Tibial nerve (tissue), 4 donors: ENCODE measurements at regions not wholly inside any gene's neighbourhood (a gene's known extent, or its start where the extent isn't known, plus 50 kb on each side); places are given as distances from the start of the nearest gene placed in this dataset.

Source experiments
- DNase-seq, 2 donors: peaks; one replicate each; pipeline ENCODE4 v3.0.0-alpha.2; 2019; ENCODE audit warnings: low spot score in 2 of 2
- H3K27ac ChIP-seq, 4 donors: fragments of 200-600 bp; sonication (generic) in 3 of 4; one replicate each; pipeline ENCODE4 v1.5.1; 2017 to 2019; ENCODE audit warnings: mild to moderate bottlenecking in 1 of 4
- H3K27me3 ChIP-seq, 2 donors: fragments of 200-600 bp; sonication (generic) in 1 of 2; one replicate each; pipeline versions ENCODE4 v1.5.1 to v1.6.0; 2017 to 2019
- H3K36me3 ChIP-seq, 3 donors: fragments of 200-600 bp; sonication (generic); one replicate each; pipeline ENCODE4 v1.5.1; 2018 to 2019
- H3K4me1 ChIP-seq, 4 donors: fragments of 200-600 bp; sonication (generic) in 3 of 4; one replicate each; pipeline ENCODE4 v1.5.1; 2017 to 2019
- H3K4me3 ChIP-seq, 4 donors: fragments of 200-600 bp; sonication (generic) in 3 of 4; one replicate each; pipeline ENCODE4 v1.5.1; 2017 to 2019; ENCODE audit warnings: mild to moderate bottlenecking in 1 of 4, moderate library complexity in 1 of 4
- H3K9me3 ChIP-seq, 4 donors: fragments of 200-600 bp; sonication (generic) in 3 of 4; one replicate each; pipeline ENCODE4 v1.5.1; 2017 to 2019
- CTCF ChIP-seq, 5 experiments: fragments of 200-600 bp in 3 of 5; fragments of 450-650 bp in 2 of 5; sonication (generic) in 3 of 5; IDR thresholded peaks; one replicate each; pipeline ENCODE4 v1.5.1; 2016 to 2019; ENCODE audit warnings: antibody characterized with exemption in 5 of 5, mild to moderate bottlenecking in 3 of 5, moderate library complexity in 2 of 5
- EP300 ChIP-seq, 2 donors: sonication (generic); formaldehyde crosslinking; IDR thresholded peaks; one replicate each; pipeline ENCODE4 v1.6.1; 2017; ENCODE audit warnings: antibody characterized with exemption in 2 of 2, mild to moderate bottlenecking in 1 of 2
- POLR2A ChIP-seq, 2 donors: fragments of 450-650 bp; IDR thresholded peaks; one replicate each; pipeline ENCODE4 v1.6.1; 2017; ENCODE audit warnings: antibody characterized with exemption in 2 of 2, mild to moderate bottlenecking in 2 of 2, moderate library complexity in 2 of 2
- WGBS, 2 donors: methylation state at CpG; one replicate each; pipeline ENCODE4 v1.1.5; 2018; 5-methylcytosine and 5-hydroxymethylcytosine counted together

GRCh38 chr12:25806271-25806670 lies 152.2 kb upstream of the RASSF8 start:
- TF ChIP-seq POLR2A (IDR thresholded peaks at IDR 0.05) = no peak
- no peak for TF ChIP-seq CTCF (IDR thresholded peaks at IDR 0.05)
- TF ChIP-seq EP300 (IDR thresholded peaks at IDR 0.05) = no peak
- H3K36me3 ChIP-seq = no peaks in the 10 kb centered on the region
- no peaks in the 10 kb centered on the region for H3K9me3 ChIP-seq
- peaks cover 0 to 12% (median 3%) of the 10 kb centered on the region in 4 donors for H3K4me1 ChIP-seq
- H3K27me3 ChIP-seq = no peaks in the 10 kb centered on the region
- no peak overlapping the region for H3K27ac ChIP-seq
- H3K4me3 ChIP-seq = no peak overlapping the region
- WGBS, 2 donors = 52 to 69% methylated on average over 1 of the region's 1 CpG
- no peak for DNase-seq

- no peaks in the 10 kb centered on the region for H3K9me3 ChIP-seq
- H3K27me3 ChIP-seq = no peaks in the 10 kb centered on the region
- no peaks in the 10 kb centered on the region for H3K36me3 ChIP-seq
- H3K4me1 ChIP-seq = no peaks in the 10 kb centered on the region
- no peak overlapping the region for H3K4me3 ChIP-seq
- no peak for DNase-seq
- no peak overlapping the region for H3K27ac ChIP-seq
- TF ChIP-seq CTCF (IDR thresholded peaks at IDR 0.05) (no peak), EP300 (IDR thresholded peaks at IDR 0.05) (no peak), POLR2A (IDR thresholded peaks at IDR 0.05) (no peak)
These were observed 149.9 kb upstream of the RASSF8 start for GRCh38 chr12:25808604-25809003.

- no peak overlapping the region for H3K27ac ChIP-seq
- DNase-seq = no peak
- TF ChIP-seq CTCF (IDR thresholded peaks at IDR 0.05) (no peak), POLR2A (IDR thresholded peaks at IDR 0.05) (no peak), EP300 (IDR thresholded peaks at IDR 0.05) (no peak)
- no peaks in the 10 kb centered on the region for H3K36me3 ChIP-seq
- H3K4me3 ChIP-seq = no peak overlapping the region
- H3K27me3 ChIP-seq = no peaks in the 10 kb centered on the region
- H3K4me1 ChIP-seq = no peaks in the 10 kb centered on the region
- 92 to 96% methylated on average over 1 of the region's 1 CpG for WGBS, 2 donors
- H3K9me3 ChIP-seq = no peaks in the 10 kb centered on the region
These were observed 147.8 kb upstream of the RASSF8 start for GRCh38 chr12:25810683-25811082.

- no peaks in the 10 kb centered on the region for H3K9me3 ChIP-seq
- TF ChIP-seq POLR2A (IDR thresholded peaks at IDR 0.05) (no peak), CTCF (IDR thresholded peaks at IDR 0.05) (no peak), EP300 (IDR thresholded peaks at IDR 0.05) (no peak)
- no peaks in the 10 kb centered on the region for H3K27me3 ChIP-seq
- WGBS, 2 donors = 55 to 56% methylated on average over 5 of the region's 5 CpGs
- H3K4me1 ChIP-seq = no peaks in the 10 kb centered on the region
- no peak for DNase-seq
- H3K36me3 ChIP-seq = no peaks in the 10 kb centered on the region
- H3K27ac ChIP-seq = no peak overlapping the region
- no peak overlapping the region for H3K4me3 ChIP-seq
These were observed 146.8 kb upstream of the RASSF8 start for GRCh38 chr12:25811656-25812126.

- H3K4me3 ChIP-seq = no peak overlapping the region
- H3K9me3 ChIP-seq = peaks cover 0 to 4% (median 0%) of the 10 kb centered on the region in 4 donors
- no peaks in the 10 kb centered on the region for H3K27me3 ChIP-seq
- H3K36me3 ChIP-seq = no peaks in the 10 kb centered on the region
- TF ChIP-seq EP300 (IDR thresholded peaks at IDR 0.05) = no peak
- TF ChIP-seq CTCF (IDR thresholded peaks at IDR 0.05) = no peak
- no peak for TF ChIP-seq POLR2A (IDR thresholded peaks at IDR 0.05)
- DNase-seq = no peak
- no peaks in the 10 kb centered on the region for H3K4me1 ChIP-seq
- no peak overlapping the region for H3K27ac ChIP-seq
- WGBS, 2 donors = 85 to 86% methylated on average over 4 of the region's 4 CpGs
These were observed 146.2 kb upstream of the RASSF8 start for GRCh38 chr12:25812295-25812694.
